ENCODE measurements at regions not wholly inside any gene's neighbourhood (a gene's known extent, or its start where the extent isn't known, plus 50 kb on each side); places are given as distances from the start of the nearest gene placed in this dataset.
A peak's percentile ranks its signal among the peaks of the same experiment; 100 is the strongest.

DNA sequence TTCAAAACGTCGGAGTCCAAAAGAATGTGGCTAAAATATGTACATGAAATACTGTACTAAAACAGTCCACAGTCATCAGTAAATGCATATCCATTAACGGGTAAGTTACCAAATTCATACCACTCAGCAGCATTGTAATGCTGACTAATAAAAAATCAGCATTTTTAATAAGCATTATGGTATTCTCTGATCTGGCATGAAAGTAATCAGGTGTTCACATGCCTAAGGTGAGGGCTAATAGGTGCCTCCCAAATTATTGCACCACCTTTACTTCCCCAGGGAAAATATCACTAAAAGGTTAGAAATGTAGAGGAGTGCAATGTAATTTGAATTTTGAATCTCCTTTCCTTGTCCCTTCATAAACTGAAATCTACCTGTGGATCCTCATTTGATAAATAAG is 69.6 kb upstream of the PTGS2 start:
- Mint-ChIP-seq H3K27ac (no peak overlapping the region), H3K27me3 (ENCODE audit: low read depth) (peaks cover 5% of the 10 kb centered on the region), H3K4me1 (ENCODE audit: low read depth) (no peaks in the 10 kb centered on the region), H3K36me3 (ENCODE audit: low read depth) (no peaks in the 10 kb centered on the region), H3K4me3 (no peak overlapping the region), H3K9me3 (peaks cover 17% of the 10 kb centered on the region)

DNA sequence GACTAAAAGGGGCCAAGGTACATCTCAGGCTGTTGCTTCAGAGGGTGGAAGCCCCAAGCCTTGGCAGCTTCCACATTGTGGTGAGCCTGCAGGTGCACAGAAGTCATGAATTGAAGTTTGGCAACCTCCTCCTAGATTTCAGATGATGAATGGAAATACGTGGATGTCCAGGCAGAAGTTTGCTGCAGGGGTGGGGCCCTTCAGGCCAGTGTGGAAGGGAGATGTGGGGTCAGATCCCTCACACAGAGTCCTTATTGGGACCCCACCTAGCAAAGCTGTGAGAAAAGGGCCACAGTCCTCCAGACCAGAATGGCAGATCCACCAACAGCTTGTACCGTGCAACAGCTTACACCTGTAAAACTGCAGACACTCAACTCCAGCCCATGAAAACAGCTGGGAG is 67.4 kb upstream of the PTGS2 start:
- no peak overlapping the region for H3K27ac Mint-ChIP-seq
- peaks cover 17% of the 10 kb centered on the region for H3K9me3 Mint-ChIP-seq
- no peaks in the 10 kb centered on the region for H3K27me3 Mint-ChIP-seq (ENCODE audit: low read depth)
- H3K4me1 Mint-ChIP-seq (ENCODE audit: low read depth): no peaks in the 10 kb centered on the region
- no peaks in the 10 kb centered on the region for H3K36me3 Mint-ChIP-seq (ENCODE audit: low read depth)
- no peak overlapping the region for H3K4me3 Mint-ChIP-seq

DNA sequence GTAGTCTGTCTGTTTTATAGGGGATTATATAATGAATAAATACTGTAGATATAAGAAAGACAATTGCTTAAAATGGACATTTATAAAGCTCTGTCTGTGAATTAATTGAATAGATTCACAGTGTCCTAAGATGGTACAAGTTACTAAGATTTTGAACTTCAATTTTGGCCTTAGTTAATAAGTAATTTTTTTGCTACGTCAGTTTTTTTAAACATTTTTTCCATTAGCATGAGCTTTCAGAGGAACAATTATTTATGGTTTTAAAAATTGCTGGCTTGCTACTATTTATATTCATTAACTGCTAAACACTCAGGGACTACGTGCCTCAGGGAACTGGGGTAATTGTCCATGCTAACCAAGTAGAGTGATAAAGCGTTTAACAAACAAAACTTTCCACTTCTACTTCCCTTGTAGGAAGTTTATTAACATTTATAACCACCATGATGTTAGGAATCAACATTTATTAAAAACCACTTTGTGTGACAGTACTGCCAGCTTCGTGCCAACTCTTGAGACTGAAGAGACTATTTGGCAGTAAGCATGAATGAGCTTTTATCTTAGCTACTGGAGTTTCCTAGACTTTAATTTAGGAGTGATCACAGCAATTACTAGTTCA is 65.4 kb upstream of the PTGS2 start:
- no peak overlapping the region for H3K4me3 Mint-ChIP-seq

DNA sequence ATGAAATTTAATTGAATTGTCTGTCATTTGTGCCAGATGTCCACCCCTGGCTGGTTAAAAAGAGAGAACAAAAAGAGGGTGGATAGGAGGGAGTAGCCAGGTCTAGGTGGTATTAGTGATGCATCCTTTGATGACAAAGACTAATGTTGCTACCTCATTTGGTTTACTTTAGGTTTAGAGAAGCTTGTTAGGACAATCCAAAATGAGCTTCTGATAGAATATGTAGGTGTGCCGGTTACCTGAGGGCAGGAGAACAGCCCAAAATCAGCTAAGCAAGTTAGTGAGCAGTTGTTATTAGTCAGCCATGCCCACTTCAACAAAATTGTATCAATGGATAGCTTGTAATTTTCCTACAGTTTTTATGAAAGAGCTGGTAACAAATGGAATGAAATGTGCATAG is 61.4 kb upstream of the PTGS2 start:
- H3K27ac Mint-ChIP-seq: no peak overlapping the region
- no peaks in the 10 kb centered on the region for H3K9me3 Mint-ChIP-seq
- H3K4me1 Mint-ChIP-seq (ENCODE audit: low read depth): peaks cover 19% of the 10 kb centered on the region
- no peaks in the 10 kb centered on the region for H3K27me3 Mint-ChIP-seq (ENCODE audit: low read depth)
- H3K36me3 Mint-ChIP-seq (ENCODE audit: low read depth): peaks cover 2% of the 10 kb centered on the region
- no peak overlapping the region for H3K4me3 Mint-ChIP-seq

More for the DNA sequence above, 65.4 kb upstream of the PTGS2 start:
- Mint-ChIP-seq H3K4me1 (ENCODE audit: low read depth) (peaks cover under 1% of the 10 kb centered on the region), H3K27ac (no peak overlapping the region), H3K36me3 (ENCODE audit: low read depth) (peaks cover under 1% of the 10 kb centered on the region), H3K27me3 (ENCODE audit: low read depth) (no peaks in the 10 kb centered on the region), H3K9me3 (peaks cover 17% of the 10 kb centered on the region)

DNA sequence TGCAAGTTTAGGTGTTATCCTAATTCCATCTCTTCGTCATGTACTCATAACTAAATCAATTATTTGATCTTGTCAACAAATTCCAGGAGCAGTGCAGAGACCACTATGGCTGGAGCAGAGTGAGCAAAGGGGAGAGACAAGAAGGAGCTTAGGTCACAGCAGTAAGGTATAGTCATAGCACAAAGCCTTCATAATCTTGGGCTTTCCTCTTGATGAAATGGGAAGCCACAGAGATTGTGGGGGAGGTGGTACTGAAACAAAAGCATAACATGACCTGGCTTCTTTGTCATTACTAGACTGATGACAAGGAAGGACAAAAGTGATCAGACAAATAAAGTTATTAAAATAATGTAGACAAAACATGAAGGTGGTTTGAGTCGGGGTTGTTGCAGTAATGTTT is 60.1 kb upstream of the PTGS2 start:
- H3K27me3 Mint-ChIP-seq (ENCODE audit: low read depth): no peaks in the 10 kb centered on the region
- no peaks in the 10 kb centered on the region for H3K9me3 Mint-ChIP-seq
- peaks cover 19% of the 10 kb centered on the region for H3K4me1 Mint-ChIP-seq (ENCODE audit: low read depth)
- peak overlapping the region; percentile 11 for H3K27ac Mint-ChIP-seq
- peaks cover 2% of the 10 kb centered on the region for H3K36me3 Mint-ChIP-seq (ENCODE audit: low read depth)
- H3K4me3 Mint-ChIP-seq: peak overlapping the region; percentile 2

DNA sequence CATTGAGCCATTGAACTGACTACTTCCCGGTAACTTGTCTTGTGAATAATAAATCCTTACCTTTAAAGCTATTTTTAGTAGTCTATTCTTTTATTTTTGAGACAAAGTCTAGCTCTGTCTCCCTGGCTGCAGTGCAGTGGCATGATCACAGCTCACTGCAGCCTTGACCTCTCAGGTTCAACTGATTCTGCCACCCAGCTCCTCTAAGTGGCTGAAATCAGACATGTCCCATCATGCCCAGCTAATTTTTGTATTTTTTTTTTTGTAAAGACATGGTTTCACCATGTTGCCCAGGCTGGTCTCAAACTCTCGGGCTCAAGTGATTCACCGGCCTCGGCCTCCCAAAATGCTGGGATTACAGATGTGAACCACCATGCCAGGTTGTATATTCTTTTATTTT is 59.3 kb upstream of the PTGS2 start:
- Mint-ChIP-seq H3K36me3 (ENCODE audit: low read depth) (peaks cover 2% of the 10 kb centered on the region), H3K4me3 (no peak overlapping the region), H3K27ac (peak overlapping the region; percentile 32), H3K4me1 (ENCODE audit: low read depth) (peaks cover 19% of the 10 kb centered on the region), H3K27me3 (ENCODE audit: low read depth) (no peaks in the 10 kb centered on the region), H3K9me3 (no peaks in the 10 kb centered on the region)

DNA sequence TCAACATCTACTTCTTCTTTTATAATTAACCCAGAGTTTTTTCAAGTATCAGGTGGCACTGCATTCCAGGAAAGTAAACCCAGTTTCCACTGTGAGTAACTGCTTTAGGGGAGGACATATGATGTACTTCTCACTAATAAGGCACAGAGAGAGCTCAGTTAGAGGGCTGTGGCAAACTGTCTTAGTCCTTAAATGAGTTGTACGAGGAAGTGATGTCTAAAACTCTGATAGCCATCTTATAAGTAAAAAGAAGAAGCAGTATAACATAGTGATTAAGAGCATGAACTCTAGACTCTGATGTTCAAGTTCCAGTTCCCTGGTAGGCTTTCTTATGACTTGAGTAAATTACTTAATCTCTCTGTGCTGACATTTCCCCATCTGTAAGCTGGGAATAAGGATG is 58.7 kb upstream of the PTGS2 start:
- Mint-ChIP-seq H3K4me1 (ENCODE audit: low read depth) (peaks cover 19% of the 10 kb centered on the region), H3K27ac (peak overlapping the region; percentile 62), H3K9me3 (no peaks in the 10 kb centered on the region), H3K36me3 (ENCODE audit: low read depth) (peaks cover 2% of the 10 kb centered on the region), H3K27me3 (ENCODE audit: low read depth) (no peaks in the 10 kb centered on the region), H3K4me3 (peak overlapping the region; percentile 47)

DNA sequence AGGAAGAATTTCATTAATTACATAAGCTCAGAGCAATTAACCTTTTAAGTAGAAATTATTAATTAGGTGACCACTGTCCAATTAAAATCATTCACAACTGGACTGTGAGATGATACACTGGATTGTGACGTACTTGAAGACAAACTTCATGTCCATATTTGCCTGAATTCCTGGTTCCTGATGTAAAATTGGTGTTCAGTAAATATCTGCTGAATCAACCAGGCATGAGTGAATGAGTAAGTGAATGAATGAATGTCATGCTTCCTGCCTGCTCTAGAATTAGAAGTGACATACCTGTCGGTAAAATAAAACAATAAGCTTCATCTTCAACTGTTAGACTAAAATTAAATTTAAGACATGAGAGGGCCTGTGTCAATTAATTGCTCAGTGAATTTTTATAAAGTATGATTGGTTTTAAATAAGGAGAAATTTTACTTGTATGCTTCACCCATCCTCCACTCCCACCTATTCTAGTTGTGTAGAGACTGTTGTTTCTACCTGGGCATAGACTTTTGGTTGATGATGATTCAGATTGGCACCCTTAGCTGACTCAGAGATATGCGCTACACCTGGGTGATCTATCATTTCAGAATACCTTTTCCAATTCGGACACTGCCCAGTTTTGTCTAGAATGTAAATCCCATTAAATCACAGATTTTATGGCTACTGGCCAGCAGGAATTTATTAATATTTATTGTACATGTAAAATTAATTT is 56.9 kb upstream of the PTGS2 start:
- Mint-ChIP-seq H3K9me3 (no peaks in the 10 kb centered on the region), H3K27ac (no peak overlapping the region), H3K36me3 (ENCODE audit: low read depth) (peaks cover 2% of the 10 kb centered on the region), H3K27me3 (ENCODE audit: low read depth) (no peaks in the 10 kb centered on the region), H3K4me3 (no peak overlapping the region), H3K4me1 (ENCODE audit: low read depth) (peaks cover 19% of the 10 kb centered on the region)

DNA sequence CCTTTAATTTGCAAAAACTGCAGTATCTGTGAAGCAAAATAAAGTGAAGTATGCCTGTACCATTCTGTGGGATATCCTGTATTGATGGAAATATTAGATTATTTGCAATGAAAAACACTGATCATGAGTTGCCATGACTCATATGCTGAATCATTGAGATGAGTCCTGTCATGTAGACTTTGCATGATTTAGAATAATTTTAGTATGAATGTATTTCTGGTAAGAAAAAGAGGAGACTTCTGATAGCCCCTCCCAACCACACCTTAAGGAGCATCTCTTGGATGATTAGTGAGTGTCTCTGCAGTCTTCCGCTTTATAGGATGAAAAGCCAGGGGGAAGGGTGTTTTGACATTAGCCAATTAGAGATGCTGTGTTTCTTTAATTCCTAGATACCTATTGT is 55.2 kb upstream of the PTGS2 start:
- no peak overlapping the region for H3K4me3 Mint-ChIP-seq
- H3K4me1 Mint-ChIP-seq (ENCODE audit: low read depth): peaks cover 17% of the 10 kb centered on the region
- H3K27me3 Mint-ChIP-seq (ENCODE audit: low read depth): peaks cover 3% of the 10 kb centered on the region
- H3K27ac Mint-ChIP-seq: no peak overlapping the region
- H3K9me3 Mint-ChIP-seq: no peaks in the 10 kb centered on the region
- H3K36me3 Mint-ChIP-seq (ENCODE audit: low read depth): no peaks in the 10 kb centered on the region

DNA sequence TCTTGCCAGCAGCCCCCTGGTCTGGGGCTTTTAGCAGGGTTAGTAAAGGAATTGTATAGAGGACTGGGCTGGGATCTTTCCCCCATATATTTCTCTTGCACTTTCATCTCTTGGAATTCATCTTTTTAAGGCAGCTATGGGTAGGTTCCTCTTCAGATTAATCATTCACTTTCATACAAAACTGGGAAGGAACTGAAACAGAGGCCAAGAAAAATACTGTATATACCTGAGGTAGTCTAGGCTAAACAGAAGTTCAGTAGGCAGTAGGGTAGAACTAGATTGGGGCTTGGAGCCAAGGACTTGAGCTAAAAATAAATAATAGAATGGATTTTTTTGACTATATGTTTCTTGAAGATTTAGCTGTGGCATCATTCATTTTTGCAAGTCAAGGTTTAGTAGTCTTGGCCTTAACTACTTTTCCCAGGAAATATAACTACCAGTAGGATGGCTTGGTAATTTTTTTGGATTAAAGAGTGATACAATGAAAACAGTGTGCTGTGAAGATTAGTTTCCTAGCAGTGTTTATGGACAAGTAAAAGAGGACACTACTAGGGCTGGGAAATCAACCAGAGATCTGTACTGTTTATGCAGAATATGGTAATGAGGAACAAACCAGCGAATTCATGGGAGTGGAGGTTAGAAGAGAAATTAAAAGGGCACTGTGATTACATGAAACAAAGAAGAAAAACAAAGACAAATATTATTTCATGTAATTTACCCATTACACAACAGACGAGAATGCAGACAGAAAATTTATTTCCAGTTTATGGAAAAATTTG is 50.9 kb upstream of the PTGS2 start:
- Mint-ChIP-seq H3K9me3 (peaks cover 7% of the 10 kb centered on the region), H3K4me3 (no peak overlapping the region), H3K27ac (no peak overlapping the region), H3K36me3 (ENCODE audit: low read depth) (no peaks in the 10 kb centered on the region), H3K4me1 (ENCODE audit: low read depth) (no peaks in the 10 kb centered on the region), H3K27me3 (ENCODE audit: low read depth) (peaks cover 10% of the 10 kb centered on the region)

Measured in T-helper 1 cell treated with Interleukin-12 subunit alpha and Interleukin-12 subunit beta and Interleukin-4 antibody, amounts not matched to agents 30 μg/mL and 1 μg/mL, for 36 hours (primary cell).